Esophagus muscularis mucosa (tissue), 4 donors: ENCODE measurements at regions not wholly inside any gene's neighbourhood (a gene's known extent, or its start where the extent isn't known, plus 50 kb on each side); places are given as distances from the start of the nearest gene placed in this dataset.

Experiments used
- DNase-seq: peaks from one replicate; pipeline ENCODE4 v3.0.0-alpha.2; 2017; ENCODE audit errors: extremely low spot score
- H3K27ac ChIP-seq, 4 donors: fragments of 200-600 bp; sonication (generic); replicated peaks in 1 of 4; 1 replicate in 3 of 4; 2 replicates in 1 of 4; pipeline ENCODE4 v1.5.1; 2016 to 2019; ENCODE audit warnings: mild to moderate bottlenecking in 1 of 4
- H3K27me3 ChIP-seq, 4 donors: fragments of 200-600 bp; sonication (generic); one replicate each; pipeline versions ENCODE4 v1.5.1 to v1.6.0; 2016 to 2019
- H3K36me3 ChIP-seq, 4 donors: fragments of 200-600 bp; sonication (generic); one replicate each; pipeline ENCODE4 v1.5.1; 2016 to 2019
- H3K4me1 ChIP-seq, 4 donors: fragments of 200-600 bp; sonication (generic); one replicate each; pipeline ENCODE4 v1.5.1; 2016 to 2019
- H3K4me3 ChIP-seq, 4 donors: fragments of 200-600 bp; sonication (generic); 1 replicate in 2 of 4; 2 replicates in 2 of 4; pipeline ENCODE4 v1.5.1; 2016 to 2019; ENCODE audit warnings: mild to moderate bottlenecking in 4 of 4, moderate library complexity in 1 of 4
- H3K9me3 ChIP-seq, 4 donors: fragments of 200-600 bp; sonication (generic); 1 replicate in 3 of 4; 2 replicates in 1 of 4; pipeline ENCODE4 v1.5.1; 2016 to 2019
- EP300 ChIP-seq: sonication (generic); formaldehyde crosslinking; IDR thresholded peaks from one replicate; pipeline ENCODE4 v1.6.1; 2017; ENCODE audit warnings: antibody characterized with exemption
- POLR2A ChIP-seq: fragments of 450-650 bp; IDR thresholded peaks from one replicate; pipeline ENCODE4 v1.6.1; 2017; ENCODE audit warnings: antibody characterized with exemption, moderate library complexity, mild to moderate bottlenecking, low read depth
- POLR2AphosphoS5 ChIP-seq, 2 donors: sonication (generic); formaldehyde crosslinking; IDR thresholded peaks; one replicate each; pipeline ENCODE4 v1.6.1; 2017; ENCODE audit warnings: antibody characterized with exemption in 2 of 2
- WGBS: methylation state at CpG from one replicate; pipeline ENCODE4 v1.1.5; 2018; 5-methylcytosine and 5-hydroxymethylcytosine counted together
- intact Hi-C: fragments of 100-400 bp; cut with DNase I; formaldehyde crosslinking; loops from one replicate; pipeline ENCODE4 v1.15.1; 2023
- TF ChIP-seq, protein P1 (sequence below), 3 experiments: fragments of 200-600 bp in 2 of 3; fragments of 450-650 bp in 1 of 3; sonication (generic) in 2 of 3; IDR thresholded peaks; one replicate each; pipeline ENCODE4 v1.5.1; 2017 to 2019; ENCODE audit warnings: antibody characterized with exemption in 3 of 3, mild to moderate bottlenecking in 2 of 3, moderate library complexity in 1 of 3

DNA sequence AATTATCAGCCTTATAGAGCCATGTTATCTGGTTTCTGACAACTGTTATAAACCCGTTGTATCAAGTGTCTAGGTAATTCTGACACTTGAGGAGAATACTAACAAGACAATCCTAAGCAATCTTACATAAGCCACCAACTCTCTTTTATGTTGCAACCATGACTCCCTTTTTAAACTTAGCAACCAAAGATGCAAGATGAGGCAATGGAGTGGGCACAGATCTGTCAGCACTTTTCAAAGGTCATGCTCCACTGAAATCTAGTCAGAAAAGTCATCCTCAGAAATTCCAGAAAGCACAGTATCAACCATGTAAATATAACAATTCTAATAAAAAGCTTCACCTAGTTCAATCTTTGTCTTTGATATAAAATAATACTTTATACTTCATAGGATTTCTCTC, 77.0 kb upstream of the SEMA3A start:
- Histone ChIP-seq H3K27me3 (no peaks in the 10 kb centered on the region), H3K9me3 (no peaks in the 10 kb centered on the region), H3K36me3 (no peaks in the 10 kb centered on the region), H3K4me3 (no peak overlapping the region), H3K4me1 (peaks cover 0 to 17% (median 9%) of the 10 kb centered on the region in 4 donors), H3K27ac (no peak overlapping the region)
- 72% methylated on average over 1 of the region's 1 CpG for WGBS
- DNase-seq, result no peak
- intact Hi-C loops, result no loop called here
- TF ChIP-seq POLR2A (no peak), POLR2AphosphoS5 (IDR thresholded peaks at IDR 0.05) (no peak), EP300 (no peak)
- TF ChIP-seq, protein P1, sequence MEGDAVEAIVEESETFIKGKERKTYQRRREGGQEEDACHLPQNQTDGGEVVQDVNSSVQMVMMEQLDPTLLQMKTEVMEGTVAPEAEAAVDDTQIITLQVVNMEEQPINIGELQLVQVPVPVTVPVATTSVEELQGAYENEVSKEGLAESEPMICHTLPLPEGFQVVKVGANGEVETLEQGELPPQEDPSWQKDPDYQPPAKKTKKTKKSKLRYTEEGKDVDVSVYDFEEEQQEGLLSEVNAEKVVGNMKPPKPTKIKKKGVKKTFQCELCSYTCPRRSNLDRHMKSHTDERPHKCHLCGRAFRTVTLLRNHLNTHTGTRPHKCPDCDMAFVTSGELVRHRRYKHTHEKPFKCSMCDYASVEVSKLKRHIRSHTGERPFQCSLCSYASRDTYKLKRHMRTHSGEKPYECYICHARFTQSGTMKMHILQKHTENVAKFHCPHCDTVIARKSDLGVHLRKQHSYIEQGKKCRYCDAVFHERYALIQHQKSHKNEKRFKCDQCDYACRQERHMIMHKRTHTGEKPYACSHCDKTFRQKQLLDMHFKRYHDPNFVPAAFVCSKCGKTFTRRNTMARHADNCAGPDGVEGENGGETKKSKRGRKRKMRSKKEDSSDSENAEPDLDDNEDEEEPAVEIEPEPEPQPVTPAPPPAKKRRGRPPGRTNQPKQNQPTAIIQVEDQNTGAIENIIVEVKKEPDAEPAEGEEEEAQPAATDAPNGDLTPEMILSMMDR (IDR thresholded peaks at IDR 0.05), result no peak

DNA sequence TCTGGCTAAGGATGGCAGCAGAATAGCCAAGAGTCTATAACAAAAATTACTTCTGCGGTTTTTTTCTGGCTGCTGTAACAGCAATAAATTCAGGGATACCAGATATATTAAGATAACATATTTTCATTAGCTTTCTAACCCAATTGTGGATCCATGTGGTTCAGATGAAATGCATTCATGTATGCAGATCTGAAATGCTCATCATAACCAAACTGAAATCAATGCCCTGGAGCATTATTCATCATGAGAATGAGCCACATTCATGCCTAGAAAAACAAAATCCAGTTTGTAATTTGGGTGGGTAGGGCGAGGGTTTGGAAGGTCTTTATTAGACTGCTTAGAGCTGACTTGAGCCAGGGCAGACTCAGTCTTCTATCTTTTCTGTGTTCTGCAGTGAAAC, 69.8 kb upstream of the SEMA3A start:
- Histone ChIP-seq H3K36me3 (no peaks in the 10 kb centered on the region), H3K27ac (peak overlapping the region in 1 of 4 donors; percentile 21), H3K27me3 (no peaks in the 10 kb centered on the region), H3K4me1 (peaks cover 0 to 40% (median 20%) of the 10 kb centered on the region in 4 donors), H3K9me3 (no peaks in the 10 kb centered on the region), H3K4me3 (no peak overlapping the region)
- TF ChIP-seq POLR2A (no peak), POLR2AphosphoS5 (IDR thresholded peaks at IDR 0.05) (no peak), EP300 (no peak)
- TF ChIP-seq, protein P1 (IDR thresholded peaks at IDR 0.05), result no peak
- 71% methylated on average over 2 of the region's 2 CpGs for WGBS
- no peak for DNase-seq
- intact Hi-C loops, result no loop called here

DNA sequence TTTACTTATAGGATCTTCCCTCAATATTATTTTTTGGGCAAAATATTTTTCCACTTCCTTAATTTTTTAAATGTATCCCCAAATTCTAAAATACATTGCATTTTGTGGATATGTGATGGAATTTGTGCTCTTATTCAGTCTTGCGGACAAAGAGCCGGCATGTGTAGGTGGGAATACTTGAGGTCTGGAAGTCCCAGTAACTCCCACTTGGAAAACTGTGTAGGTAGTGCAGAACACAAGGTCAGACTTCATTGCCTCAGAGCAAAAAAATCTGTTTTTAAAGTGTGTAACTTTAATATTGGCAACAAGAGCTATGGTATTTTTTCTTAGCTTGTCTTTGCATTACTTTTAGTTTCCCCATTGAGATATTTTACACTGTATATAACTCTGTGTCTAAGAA, 68.5 kb upstream of the SEMA3A start:
- Histone ChIP-seq H3K27me3 (no peaks in the 10 kb centered on the region), H3K36me3 (no peaks in the 10 kb centered on the region), H3K9me3 (no peaks in the 10 kb centered on the region), H3K27ac (no peak overlapping the region), H3K4me3 (no peak overlapping the region), H3K4me1 (peaks cover 0 to 40% (median 23%) of the 10 kb centered on the region in 4 donors)
- TF ChIP-seq EP300 (no peak), POLR2A (no peak), POLR2AphosphoS5 (IDR thresholded peaks at IDR 0.05) (no peak)
- TF ChIP-seq, protein P1 (IDR thresholded peaks at IDR 0.05), result no peak
- intact Hi-C loops, result no loop called here
- no peak for DNase-seq
- WGBS, result 70% methylated on average over 2 of the region's 2 CpGs

DNA sequence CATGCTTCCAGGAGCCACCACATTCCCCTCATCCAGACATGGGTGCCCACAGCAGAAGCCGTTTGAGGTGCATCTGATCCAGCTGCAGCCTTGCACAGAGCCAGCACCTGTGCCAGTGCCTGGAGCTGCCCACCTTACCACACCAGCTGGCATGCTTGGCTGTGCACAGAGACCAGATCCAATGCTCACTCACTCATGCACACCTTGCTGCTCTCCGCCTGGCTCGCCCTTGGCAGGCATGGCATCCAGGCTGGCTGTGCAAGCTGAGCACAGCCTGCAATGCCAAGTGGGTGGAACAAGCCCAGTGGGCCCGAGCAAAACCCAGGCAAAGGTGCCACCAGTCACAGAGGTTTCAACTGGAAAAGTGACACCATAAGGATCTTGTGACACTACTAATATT, 66.9 kb upstream of the SEMA3A start:
- H3K27ac ChIP-seq, result no peak overlapping the region
- no peak for TF ChIP-seq POLR2AphosphoS5 (IDR thresholded peaks at IDR 0.05)
- no peak for TF ChIP-seq EP300
- no peak for TF ChIP-seq POLR2A
- TF ChIP-seq, protein P1 (IDR thresholded peaks at IDR 0.05), result no peak
- intact Hi-C loops, result no loop called here
- WGBS, result 84% methylated on average over 4 of the region's 4 CpGs
- H3K9me3 ChIP-seq, result no peaks in the 10 kb centered on the region
- no peak overlapping the region for H3K4me3 ChIP-seq
- H3K4me1 ChIP-seq, result peaks cover 0 to 47% (median 29%) of the 10 kb centered on the region in 4 donors
- H3K36me3 ChIP-seq, result no peaks in the 10 kb centered on the region
- H3K27me3 ChIP-seq, result no peaks in the 10 kb centered on the region
- no peak for DNase-seq

DNA sequence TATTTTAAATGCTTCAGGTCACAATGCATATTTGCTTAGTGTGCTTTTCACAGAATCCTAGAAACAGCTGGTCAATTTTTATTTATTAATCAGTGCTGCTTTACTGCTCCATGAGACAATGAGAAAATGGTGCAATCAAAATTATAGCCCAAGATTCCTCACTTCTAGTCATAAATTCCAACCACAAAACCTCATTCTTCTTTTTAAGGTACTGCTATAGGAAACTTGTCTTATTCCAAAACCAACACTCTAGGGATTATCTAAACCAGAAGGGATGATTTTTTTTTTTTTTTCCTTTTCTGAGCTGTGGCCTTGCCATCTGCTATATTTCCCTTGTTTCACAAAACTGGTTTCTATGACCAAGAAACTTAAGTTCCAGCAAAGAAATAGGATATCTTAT, 64.0 kb upstream of the SEMA3A start:
- no peaks in the 10 kb centered on the region for H3K9me3 ChIP-seq
- DNase-seq, result no peak
- H3K4me1 ChIP-seq, result peaks cover 0 to 29% (median 15%) of the 10 kb centered on the region in 4 donors
- H3K36me3 ChIP-seq, result no peaks in the 10 kb centered on the region
- H3K27ac ChIP-seq, result no peak overlapping the region
- intact Hi-C loops, result no loop called here
- H3K27me3 ChIP-seq, result no peaks in the 10 kb centered on the region
- no peak overlapping the region for H3K4me3 ChIP-seq
- TF ChIP-seq, protein P1 (IDR thresholded peaks at IDR 0.05), result no peak
- no peak for TF ChIP-seq EP300
- TF ChIP-seq POLR2AphosphoS5 (IDR thresholded peaks at IDR 0.05), result no peak
- TF ChIP-seq POLR2A, result no peak
